ENCODE measurements at regions not wholly inside any gene's neighbourhood (a gene's known extent, or its start where the extent isn't known, plus 50 kb on each side); places are given as distances from the start of the nearest gene placed in this dataset.
"Not testable (repeated sequence)": the region's sequence is repeated elsewhere in the genome, so short reads cannot be mapped to it uniquely, and the experiment has no call there.

- TF ChIP-seq, protein P1, sequence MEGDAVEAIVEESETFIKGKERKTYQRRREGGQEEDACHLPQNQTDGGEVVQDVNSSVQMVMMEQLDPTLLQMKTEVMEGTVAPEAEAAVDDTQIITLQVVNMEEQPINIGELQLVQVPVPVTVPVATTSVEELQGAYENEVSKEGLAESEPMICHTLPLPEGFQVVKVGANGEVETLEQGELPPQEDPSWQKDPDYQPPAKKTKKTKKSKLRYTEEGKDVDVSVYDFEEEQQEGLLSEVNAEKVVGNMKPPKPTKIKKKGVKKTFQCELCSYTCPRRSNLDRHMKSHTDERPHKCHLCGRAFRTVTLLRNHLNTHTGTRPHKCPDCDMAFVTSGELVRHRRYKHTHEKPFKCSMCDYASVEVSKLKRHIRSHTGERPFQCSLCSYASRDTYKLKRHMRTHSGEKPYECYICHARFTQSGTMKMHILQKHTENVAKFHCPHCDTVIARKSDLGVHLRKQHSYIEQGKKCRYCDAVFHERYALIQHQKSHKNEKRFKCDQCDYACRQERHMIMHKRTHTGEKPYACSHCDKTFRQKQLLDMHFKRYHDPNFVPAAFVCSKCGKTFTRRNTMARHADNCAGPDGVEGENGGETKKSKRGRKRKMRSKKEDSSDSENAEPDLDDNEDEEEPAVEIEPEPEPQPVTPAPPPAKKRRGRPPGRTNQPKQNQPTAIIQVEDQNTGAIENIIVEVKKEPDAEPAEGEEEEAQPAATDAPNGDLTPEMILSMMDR (conservative IDR thresholded peaks at IDR 0.05; ENCODE audit: low read length), result not testable (repeated sequence)
- not testable (repeated sequence) for TF ChIP-seq EZH2phosphoT487 (IDR thresholded peaks at IDR 0.05; ENCODE audit: borderline replicate concordance, low read depth, low read length)
Measured at GRCh38 chrX:38499658-38500057, 61.7 kb upstream of the TSPAN7 start.
